ENCODE measurements at regions not wholly inside any gene's neighbourhood (a gene's known extent, or its start where the extent isn't known, plus 50 kb on each side); places are given as distances from the start of the nearest gene placed in this dataset.

DNA sequence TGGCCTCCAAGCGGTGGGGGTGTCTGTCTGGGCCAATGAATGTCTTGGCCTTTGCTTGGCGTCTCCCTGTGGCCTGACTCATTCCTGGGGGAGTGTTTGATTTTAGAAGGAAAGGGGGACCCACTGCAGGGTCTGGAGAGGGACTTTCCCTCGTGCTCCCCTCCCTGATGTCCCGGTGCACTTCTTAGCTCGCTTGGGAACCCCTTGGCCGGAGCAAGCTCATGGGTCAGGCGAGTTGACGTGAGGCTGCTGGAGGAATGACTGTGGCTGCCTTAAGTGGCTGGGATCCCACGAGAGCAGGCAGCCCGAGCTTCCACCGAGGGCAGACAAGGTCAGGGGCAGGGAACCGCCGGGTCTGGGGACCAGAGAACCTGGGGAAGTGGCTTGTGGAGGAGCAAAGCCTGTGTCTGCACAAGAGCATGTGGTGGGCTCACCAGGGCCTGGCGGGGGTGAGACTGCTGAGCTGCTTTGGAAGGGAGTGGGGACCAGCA lies 218.4 kb upstream of the C14orf180 start:
- DNase-seq, result no peak
- Mint-ChIP-seq H3K4me1 (no peaks in the 10 kb centered on the region), H3K36me3 (ENCODE audit: low read depth) (no peaks in the 10 kb centered on the region), H3K27ac (no peak overlapping the region), H3K4me3 (no peak overlapping the region), H3K9me3 (no peaks in the 10 kb centered on the region), H3K27me3 (no peaks in the 10 kb centered on the region)
- ChIA-PET POLR2A (no interaction called here), CTCF (no interaction called here)

DNA sequence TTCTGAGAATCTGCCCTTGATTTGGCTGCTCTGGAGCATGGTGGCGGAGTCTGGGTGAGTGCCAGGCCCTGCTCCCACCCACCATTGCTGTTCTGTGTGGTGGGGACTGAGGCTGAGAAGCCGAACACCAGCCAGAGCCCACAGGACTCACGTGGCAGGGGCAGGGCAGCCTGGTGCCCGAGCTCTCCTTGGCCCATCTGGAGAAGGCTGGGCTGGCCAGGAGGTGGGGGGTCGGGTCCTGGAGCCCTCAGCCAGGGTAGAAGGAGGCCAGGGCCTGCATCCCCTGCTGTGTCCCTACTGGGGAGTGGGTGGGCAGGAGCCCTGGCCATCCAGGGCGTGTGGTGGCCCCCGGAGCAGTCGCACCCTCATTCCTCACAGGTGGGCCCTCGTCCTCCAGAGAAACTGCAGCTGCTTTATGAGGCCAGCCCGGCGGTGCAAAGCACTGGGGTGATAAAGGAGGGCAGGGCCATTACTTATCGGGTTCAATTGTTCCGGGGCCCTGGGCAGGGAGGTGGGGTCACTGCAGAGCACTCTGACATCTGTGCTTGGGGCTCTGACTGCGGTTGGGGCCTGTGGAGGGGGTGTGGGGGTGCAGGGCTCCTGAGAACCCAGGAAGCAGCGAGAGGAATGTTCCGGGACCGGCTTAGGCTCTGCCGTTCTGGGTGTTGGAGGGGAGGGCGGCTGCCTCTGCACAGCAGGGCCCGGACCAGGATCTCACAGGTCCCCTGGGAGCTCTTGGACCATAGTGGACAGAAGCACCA lies 217.5 kb upstream of the C14orf180 start:
- H3K27me3 Mint-ChIP-seq, result no peaks in the 10 kb centered on the region
- H3K4me1 Mint-ChIP-seq, result no peaks in the 10 kb centered on the region
- H3K27ac Mint-ChIP-seq, result no peak overlapping the region
- no peaks in the 10 kb centered on the region for H3K36me3 Mint-ChIP-seq (ENCODE audit: low read depth)
- no peak overlapping the region for H3K4me3 Mint-ChIP-seq
- no peak for DNase-seq
- ChIA-PET POLR2A (no interaction called here), CTCF (no interaction called here)
- H3K9me3 Mint-ChIP-seq, result no peaks in the 10 kb centered on the region

DNA sequence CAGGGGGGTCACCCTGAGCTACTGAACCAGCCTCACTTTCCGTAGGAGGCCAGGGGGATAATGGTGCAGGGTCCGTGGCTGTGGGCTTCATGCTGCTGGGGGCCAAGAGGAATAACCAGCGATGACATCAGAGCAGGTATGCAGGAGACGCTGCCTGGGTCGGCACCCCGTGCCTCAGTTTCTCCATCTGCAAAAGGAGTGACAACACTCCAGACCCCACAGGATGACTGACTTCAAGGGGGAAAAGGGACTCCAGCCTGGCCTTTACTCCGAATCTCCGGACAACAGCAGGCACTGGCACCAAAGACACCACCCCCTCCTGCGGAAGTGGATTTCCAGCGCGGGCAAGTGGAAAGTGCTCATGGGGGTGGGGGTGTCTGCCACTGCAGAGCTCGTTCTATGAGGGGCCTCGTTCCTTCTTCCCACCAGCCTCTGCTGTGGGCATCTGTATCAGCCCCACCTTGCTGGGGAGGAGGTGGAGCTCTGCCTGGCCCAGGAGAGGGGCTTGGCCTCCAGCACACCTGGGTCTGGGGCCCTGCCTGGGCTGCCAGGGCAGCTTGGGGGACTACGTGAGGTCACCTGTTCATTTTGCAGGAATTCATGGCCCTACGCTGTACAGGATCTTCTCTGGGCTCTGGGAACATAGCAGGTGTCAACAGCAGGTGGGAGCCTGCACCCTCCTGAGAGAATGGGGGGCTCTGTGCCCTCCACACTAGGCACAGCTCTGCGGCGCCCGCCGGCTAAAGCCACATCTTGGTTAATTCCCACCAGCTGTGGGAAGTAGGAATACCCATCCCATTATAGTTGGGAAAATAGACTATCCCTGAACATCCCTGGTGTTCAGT lies 216.6 kb upstream of the C14orf180 start:
- Mint-ChIP-seq H3K9me3 (no peaks in the 10 kb centered on the region), H3K27me3 (no peaks in the 10 kb centered on the region), H3K4me3 (no peak overlapping the region), H3K4me1 (no peaks in the 10 kb centered on the region), H3K36me3 (ENCODE audit: low read depth) (no peaks in the 10 kb centered on the region), H3K27ac (no peak overlapping the region)
- CTCF ChIA-PET, result no interaction called here
- POLR2A ChIA-PET, result no interaction called here
- no peak for DNase-seq

DNA sequence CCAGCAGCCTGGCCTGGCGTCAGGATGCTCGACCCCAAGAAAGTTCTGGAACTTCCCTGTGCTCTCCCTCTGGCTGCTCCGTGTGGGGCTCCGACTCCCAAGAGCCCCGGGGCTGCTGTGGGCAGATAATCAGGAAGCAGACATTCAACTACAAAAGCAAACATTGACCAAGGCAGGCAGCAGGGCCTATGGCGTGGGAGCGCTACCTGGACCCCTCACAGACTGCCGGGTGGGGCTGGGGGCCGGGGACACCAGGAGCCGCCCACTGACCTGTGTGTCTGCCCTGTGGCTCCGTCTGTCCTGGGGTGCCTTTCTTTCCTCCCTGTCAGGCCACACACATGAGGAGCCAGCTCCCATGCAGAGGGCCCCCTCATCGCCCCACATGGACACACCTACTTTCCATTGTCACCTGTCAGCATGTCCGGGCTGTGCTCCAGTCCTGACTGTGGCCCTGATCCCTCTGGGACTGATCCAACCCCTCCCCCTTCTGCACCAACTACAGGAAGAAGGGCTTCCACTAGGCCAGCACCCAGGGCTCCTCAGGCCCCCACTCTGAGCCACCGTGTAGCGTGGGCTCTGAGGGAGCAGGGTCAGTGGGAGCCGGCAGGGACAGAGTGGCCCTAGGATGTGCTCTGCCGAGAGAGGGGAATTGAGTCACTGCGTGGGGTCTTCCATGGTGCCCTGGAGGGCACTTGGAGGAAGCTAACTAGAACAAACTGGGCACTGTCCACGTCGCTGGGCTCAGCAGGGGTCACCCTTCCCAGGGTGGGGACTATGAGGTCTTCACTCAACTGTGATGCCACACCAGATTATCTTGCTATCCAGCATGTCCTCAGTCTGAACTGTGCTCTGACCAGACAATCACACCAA lies 215.4 kb upstream of the C14orf180 start:
- no peak for DNase-seq
- Mint-ChIP-seq H3K36me3 (ENCODE audit: low read depth) (no peaks in the 10 kb centered on the region), H3K4me3 (no peak overlapping the region), H3K9me3 (no peaks in the 10 kb centered on the region), H3K27me3 (no peaks in the 10 kb centered on the region), H3K27ac (no peak overlapping the region), H3K4me1 (no peaks in the 10 kb centered on the region)
- ChIA-PET POLR2A (no interaction called here), CTCF (no interaction called here)

DNA sequence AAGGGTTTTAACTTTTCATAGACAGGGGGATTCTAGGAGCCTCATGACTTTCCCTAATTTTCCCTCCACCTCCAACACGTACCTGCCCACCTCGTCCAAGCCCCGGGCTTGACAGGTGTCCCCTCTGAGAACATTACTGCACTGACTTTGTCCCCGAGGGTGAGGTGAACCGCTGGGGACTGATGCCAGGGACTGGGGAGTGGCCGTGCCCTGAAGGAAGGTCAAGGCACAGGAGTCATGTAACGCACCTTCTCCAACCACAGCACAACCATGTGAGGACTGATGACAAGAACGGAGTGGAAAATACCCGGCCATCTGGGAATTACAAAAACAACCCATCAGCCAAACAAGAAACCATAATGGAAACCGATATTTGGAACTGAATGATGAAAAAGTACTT lies 214.7 kb upstream of the C14orf180 start:
- ChIA-PET CTCF (no interaction called here), POLR2A (no interaction called here)
- H3K4me3 Mint-ChIP-seq, result no peak overlapping the region
- DNase-seq, result no peak
- no peaks in the 10 kb centered on the region for H3K9me3 Mint-ChIP-seq
- H3K36me3 Mint-ChIP-seq (ENCODE audit: low read depth), result no peaks in the 10 kb centered on the region
- no peaks in the 10 kb centered on the region for H3K27me3 Mint-ChIP-seq
- H3K27ac Mint-ChIP-seq, result no peak overlapping the region
- no peaks in the 10 kb centered on the region for H3K4me1 Mint-ChIP-seq

DNA sequence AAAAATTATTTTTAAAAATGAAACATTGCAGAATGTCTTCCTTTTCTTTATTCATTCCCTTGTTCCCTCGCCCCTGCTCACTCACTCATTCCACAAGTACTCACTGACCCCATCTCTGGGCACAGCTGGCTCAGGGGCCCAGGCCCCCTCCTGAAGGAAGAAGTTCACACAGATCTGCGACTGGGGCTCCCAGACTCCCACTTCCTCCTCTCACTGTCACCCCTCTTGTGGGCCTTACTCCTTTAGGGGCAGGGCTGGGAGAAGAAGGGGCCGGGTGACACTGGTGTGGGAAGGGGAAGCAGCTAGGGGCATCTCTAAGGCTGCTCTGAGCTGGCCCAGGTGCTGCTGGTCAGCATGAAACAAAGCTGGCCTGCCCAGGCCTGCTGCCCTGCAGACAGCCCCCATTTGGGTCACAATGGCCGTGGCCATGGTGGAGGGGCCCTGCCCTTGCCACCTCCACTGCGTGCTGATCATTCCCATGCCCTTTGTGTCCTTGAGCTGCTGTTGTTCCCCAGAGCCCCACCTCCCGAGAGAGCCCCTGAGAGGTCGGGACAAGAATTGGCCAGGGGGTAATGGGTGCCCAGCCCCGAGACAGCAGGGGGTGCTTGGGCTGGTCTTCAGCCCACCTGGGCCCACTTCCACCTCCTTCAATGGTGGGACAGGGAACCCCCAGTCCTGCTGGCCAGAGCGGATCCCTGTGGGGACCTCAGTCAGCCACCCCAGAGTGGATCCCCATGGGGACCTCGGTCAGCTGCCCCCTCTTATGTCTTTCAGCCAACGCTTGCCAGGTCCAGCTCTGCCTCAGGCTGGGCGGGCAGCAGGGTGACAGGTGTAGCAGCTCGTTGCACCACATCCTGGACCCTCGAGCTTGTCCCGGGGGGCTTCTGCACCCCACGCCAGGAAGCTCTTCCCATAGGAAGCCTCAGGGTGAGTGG lies 212.4 kb upstream of the C14orf180 start:
- ChIA-PET POLR2A (no interaction called here), CTCF (interaction anchor here (1.0 kb wide), 1 partner anchor 290 kb away, joined by 3 read pairs; no protein-coding TSS in a partner anchor)
- no peak overlapping the region for H3K4me3 Mint-ChIP-seq
- no peaks in the 10 kb centered on the region for H3K27me3 Mint-ChIP-seq
- DNase-seq, result no peak
- no peaks in the 10 kb centered on the region for H3K36me3 Mint-ChIP-seq (ENCODE audit: low read depth)
- H3K4me1 Mint-ChIP-seq, result no peaks in the 10 kb centered on the region
- no peaks in the 10 kb centered on the region for H3K9me3 Mint-ChIP-seq
- H3K27ac Mint-ChIP-seq, result no peak overlapping the region

DNA sequence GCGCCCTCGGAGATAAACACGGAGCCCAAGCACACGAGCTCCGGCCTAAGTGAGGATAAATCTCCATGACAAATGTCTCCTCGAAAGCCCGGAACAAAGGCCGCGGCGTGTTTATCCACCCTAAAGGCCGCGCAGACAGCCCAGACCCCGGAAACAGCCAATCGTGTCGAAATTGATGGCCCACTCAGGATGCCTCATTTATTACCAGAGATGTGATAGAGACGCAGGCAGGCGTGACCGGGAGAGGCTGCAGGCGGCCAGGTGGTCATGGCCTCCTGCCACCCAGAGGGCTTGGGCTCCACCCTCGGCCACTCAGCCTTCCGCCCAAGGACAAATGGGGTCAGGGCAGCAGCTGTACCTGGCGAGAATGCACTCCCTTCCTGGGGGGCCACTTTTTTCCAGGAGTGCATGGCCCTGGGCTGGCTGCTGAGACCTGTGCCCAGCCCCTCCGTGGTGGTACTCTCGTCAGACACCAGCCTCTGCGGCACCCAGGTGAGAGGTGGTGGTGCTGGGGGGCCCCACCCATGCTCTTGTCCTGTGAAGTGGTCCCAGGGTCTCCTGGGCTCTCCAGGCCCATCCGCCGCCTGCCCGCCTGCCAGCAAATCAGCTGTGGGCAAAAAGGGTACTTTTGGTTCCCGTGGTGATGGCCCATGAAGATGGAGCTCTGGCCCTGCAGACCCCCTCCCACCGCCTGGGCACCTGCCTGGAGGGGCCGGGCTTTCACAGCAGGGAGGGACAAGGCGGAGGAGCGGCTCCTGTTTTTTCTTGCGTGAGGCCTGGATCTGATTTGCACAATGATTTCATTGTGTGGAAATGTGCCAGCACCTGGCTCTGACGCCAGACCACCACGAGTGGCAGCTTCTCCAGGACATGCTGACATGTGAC lies 211.5 kb upstream of the C14orf180 start:
- ChIA-PET CTCF (no interaction called here), POLR2A (no interaction called here)
- Mint-ChIP-seq H3K27me3 (no peaks in the 10 kb centered on the region), H3K27ac (no peak overlapping the region), H3K4me3 (no peak overlapping the region), H3K4me1 (no peaks in the 10 kb centered on the region), H3K36me3 (ENCODE audit: low read depth) (no peaks in the 10 kb centered on the region), H3K9me3 (no peaks in the 10 kb centered on the region)
- DNase-seq, result no peak

DNA sequence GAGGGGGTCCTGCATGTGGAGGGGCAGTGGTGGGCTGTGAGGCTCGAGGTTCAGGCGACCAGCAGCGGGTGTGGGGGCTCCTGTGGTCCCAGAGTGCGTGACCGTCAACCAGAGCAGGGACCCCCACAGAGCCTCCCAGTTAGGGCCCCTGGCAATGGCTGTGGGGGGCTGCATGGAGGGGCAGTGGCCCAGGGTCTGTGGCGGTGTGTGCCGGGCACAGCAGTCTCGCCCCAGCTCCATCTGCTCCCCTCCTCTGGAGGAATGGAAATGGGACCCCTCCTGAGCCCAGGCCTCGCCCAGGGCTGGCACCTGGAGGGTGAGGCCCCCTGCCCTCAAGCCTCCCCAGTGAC lies 210.8 kb upstream of the C14orf180 start:
- Mint-ChIP-seq H3K27me3 (no peaks in the 10 kb centered on the region), H3K9me3 (no peaks in the 10 kb centered on the region), H3K27ac (no peak overlapping the region), H3K4me3 (no peak overlapping the region), H3K4me1 (no peaks in the 10 kb centered on the region), H3K36me3 (ENCODE audit: low read depth) (no peaks in the 10 kb centered on the region)
- POLR2A ChIA-PET, result no interaction called here
- CTCF ChIA-PET, result no interaction called here
- DNase-seq, result no peak

DNA sequence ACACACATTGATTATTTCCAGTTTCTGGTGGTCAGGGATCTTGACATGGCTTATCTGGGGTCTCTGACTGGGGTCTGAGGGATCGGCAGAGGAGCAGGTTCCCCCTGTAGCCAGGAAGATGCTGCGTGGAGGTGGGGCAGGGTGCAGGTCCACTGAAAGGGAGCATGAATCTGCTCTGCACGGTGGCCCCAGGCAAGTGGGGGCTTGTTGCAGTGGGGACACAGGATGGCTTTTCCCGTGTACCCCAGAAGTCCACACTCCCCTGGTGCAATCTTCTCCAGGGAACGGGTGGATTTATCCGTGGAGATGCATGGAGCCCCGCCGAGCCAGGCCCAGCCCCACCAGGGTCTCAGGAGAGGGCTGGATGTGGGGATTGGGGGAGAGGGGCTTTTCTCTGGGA lies 210.4 kb upstream of the C14orf180 start:
- ChIA-PET CTCF (no interaction called here), POLR2A (no interaction called here)
- Mint-ChIP-seq H3K4me1 (no peaks in the 10 kb centered on the region), H3K27me3 (no peaks in the 10 kb centered on the region), H3K9me3 (no peaks in the 10 kb centered on the region), H3K4me3 (no peak overlapping the region), H3K36me3 (ENCODE audit: low read depth) (no peaks in the 10 kb centered on the region), H3K27ac (no peak overlapping the region)
- DNase-seq, result no peak

DNA sequence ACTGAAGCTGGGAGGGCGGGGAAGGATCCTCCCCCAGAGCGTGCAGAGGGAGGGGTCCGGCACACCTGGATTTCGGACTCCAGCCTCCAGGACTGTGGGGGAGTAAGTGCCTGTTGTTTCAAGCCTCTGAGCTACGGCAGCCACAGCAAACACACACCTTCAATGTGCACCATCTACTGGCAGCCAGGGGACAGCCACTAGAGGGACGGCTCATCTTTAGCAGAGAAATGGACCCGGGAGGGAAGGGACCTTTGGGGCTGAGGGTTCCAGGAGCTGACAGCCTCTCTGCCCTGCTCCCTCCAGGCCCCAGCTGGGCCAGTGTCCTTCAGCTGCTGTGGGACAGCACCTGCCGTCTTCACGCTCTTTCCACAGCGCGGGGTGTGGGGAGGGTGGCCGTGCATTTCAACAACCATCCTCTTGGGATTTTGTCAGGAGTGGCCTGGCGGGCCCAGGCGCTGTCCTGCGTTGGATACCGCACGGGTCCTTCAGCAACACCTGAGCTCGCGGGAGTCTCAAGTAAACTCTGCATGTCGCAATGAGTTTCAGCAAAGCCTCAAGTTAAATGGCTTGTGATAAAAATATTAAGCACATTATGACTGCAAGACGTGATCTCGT lies 209.2 kb upstream of the C14orf180 start:
- Mint-ChIP-seq H3K4me1 (no peaks in the 10 kb centered on the region), H3K27ac (no peak overlapping the region), H3K36me3 (ENCODE audit: low read depth) (no peaks in the 10 kb centered on the region), H3K27me3 (no peaks in the 10 kb centered on the region), H3K4me3 (no peak overlapping the region), H3K9me3 (no peaks in the 10 kb centered on the region)
- no peak for DNase-seq
- POLR2A ChIA-PET, result no interaction called here
- CTCF ChIA-PET, result interaction anchor here (0.5 to 1.2 kb wide), 2 partner anchors 29 to 416 kb away, joined by 3 to 5 read pairs; no protein-coding TSS in a partner anchor

DNA sequence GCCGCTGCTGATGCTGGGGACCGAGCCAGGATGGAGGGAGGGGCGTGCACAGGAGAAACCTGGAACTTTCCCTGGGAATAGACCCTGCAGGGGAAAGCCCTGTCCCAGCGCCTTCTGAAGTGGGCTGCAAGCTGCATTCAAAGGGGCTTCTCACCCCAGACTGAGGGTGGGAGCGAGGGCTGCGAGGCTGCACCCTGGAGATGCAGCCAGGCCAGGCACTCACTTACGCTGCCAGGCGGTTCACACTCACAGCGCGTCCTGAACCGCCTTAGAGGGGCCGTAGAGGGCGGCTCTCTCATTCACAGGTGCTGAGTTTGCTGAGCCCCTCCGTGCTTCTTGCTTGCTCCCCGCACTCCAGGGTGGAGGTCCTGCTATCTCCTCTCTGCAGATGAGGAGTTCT lies 208.5 kb upstream of the C14orf180 start:
- ChIA-PET CTCF (interaction anchor here (1.2 kb wide), 1 partner anchor 29 kb away, joined by 5 read pairs; no protein-coding TSS in a partner anchor), POLR2A (no interaction called here)
- Mint-ChIP-seq H3K9me3 (no peaks in the 10 kb centered on the region), H3K4me3 (no peak overlapping the region), H3K4me1 (no peaks in the 10 kb centered on the region), H3K27me3 (no peaks in the 10 kb centered on the region), H3K36me3 (ENCODE audit: low read depth) (no peaks in the 10 kb centered on the region), H3K27ac (no peak overlapping the region)
- no peak for DNase-seq

All from activated CD4-positive, alpha-beta memory T cell treated with anti-CD3 and anti-CD28 coated beads, Interleukin-2, amount 10 ng/mL, durations not matched to agents 7 days and 5 days (primary cell).